NOMO-1 treated with DMSO at 0.1 percent for 48 hours (cell line): ENCODE measurements at regions not wholly inside any gene's neighbourhood (a gene's known extent, or its start where the extent isn't known, plus 50 kb on each side); places are given as distances from the start of the nearest gene placed in this dataset.
"Not testable (repeated sequence)": the region's sequence is repeated elsewhere in the genome, so short reads cannot be mapped to it uniquely, and the experiment has no call there.

Experiments used
- DNase-seq: peaks from one replicate; lab custom pipeline; 2025; ENCODE audit not compliant: unreplicated experiment; lab: John Stamatoyannopoulos, UW

GRCh38 chr2:168300460-168300859 lies 53.1 kb upstream of the STK39 start:
- no peak for DNase-seq

GRCh38 chr2:168304024-168304681 lies 56.8 kb upstream of the STK39 start:
- no peak for DNase-seq

- DNase-seq = no peak
These were observed 60.0 kb upstream of the STK39 start for GRCh38 chr2:168307379-168307778.

GRCh38 chr2:168310580-168310979 lies 63.2 kb upstream of the STK39 start:
- no peak for DNase-seq

GRCh38 chr2:168311261-168311910 lies 64.0 kb upstream of the STK39 start:
- no peak for DNase-seq

GRCh38 chr2:168312036-168312822 lies 64.8 kb upstream of the STK39 start:
- DNase-seq = no peak

- DNase-seq = peak; percentile 24
These were observed 66.8 kb upstream of the STK39 start for GRCh38 chr2:168314236-168314635.

GRCh38 chr2:168315331-168316072 lies 68.1 kb upstream of the STK39 start:
- DNase-seq = no peak

- no peak for DNase-seq
These were observed 68.7 kb upstream of the STK39 start for GRCh38 chr2:168316073-168316440.

GRCh38 chr2:168317282-168317681 lies 69.9 kb upstream of the STK39 start:
- no peak for DNase-seq

- DNase-seq = no peak
These were observed 72.9 kb upstream of the STK39 start for GRCh38 chr2:168320267-168320666.

GRCh38 chr2:168322325-168323007 lies 75.1 kb upstream of the STK39 start:
- DNase-seq = no peak

- no peak for DNase-seq
These were observed 76.2 kb upstream of the STK39 start for GRCh38 chr2:168323529-168324021.

GRCh38 chr2:168326572-168326971 lies 79.2 kb upstream of the STK39 start:
- no peak for DNase-seq

GRCh38 chr2:168327328-168327727 lies 79.9 kb upstream of the STK39 start:
- DNase-seq = no peak

- no peak for DNase-seq
These were observed 81.0 kb upstream of the STK39 start for GRCh38 chr2:168328421-168328820.

GRCh38 chr2:168330624-168331423 lies 83.4 kb upstream of the STK39 start:
- DNase-seq = no peak

- not testable (repeated sequence) for DNase-seq
These were observed 87.9 kb upstream of the STK39 start for GRCh38 chr2:168335254-168335653.

GRCh38 chr2:168336786-168337388 lies 89.5 kb upstream of the STK39 start:
- DNase-seq = no peak
